ENCODE measurements at regions not wholly inside any gene's neighbourhood (a gene's known extent, or its start where the extent isn't known, plus 50 kb on each side); places are given as distances from the start of the nearest gene placed in this dataset.
"Not testable (repeated sequence)": the region's sequence is repeated elsewhere in the genome, so short reads cannot be mapped to it uniquely, and the experiment has no call there.

DNA sequence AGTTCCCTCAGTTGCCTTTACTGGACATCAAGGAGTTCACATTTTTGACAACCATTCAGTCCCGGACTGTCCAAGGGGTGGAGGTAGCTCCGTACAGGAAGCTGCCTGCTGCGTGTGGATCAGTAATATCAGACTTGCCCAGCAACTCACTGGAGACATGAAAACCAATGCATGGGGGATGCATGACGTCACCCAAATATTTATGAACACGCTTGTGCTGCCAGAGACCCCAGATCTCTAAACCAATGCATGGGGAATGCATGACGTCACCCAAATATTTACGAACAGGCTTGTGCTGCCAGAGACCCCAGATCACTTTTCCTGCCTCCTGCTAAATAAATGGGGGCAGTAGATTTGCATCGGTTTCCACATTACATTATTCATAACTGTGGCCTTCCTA is 2137.4 kb upstream of the DEFB115 start:
- DNase-seq, result not testable (repeated sequence)

DNA sequence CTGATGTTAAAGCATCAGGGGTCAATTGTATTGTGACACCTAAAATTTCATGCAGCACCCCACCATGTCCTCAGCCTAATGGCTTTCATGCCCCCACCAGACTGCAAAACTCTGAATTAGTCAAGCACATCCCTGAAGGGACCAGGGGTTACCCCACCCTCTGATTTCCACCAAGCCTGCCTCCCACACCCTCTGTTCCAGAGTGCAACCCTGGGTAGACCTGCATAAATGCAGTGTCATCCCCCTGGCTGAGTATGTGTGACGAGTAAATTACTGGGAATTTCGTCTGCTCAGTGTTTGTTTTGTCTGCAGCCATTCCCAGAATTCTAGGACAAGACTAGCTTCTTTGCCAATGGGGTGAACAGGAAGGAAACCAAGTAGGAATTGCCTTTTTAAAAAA is 2136.9 kb upstream of the DEFB115 start:
- DNase-seq, result not testable (repeated sequence)

DNA sequence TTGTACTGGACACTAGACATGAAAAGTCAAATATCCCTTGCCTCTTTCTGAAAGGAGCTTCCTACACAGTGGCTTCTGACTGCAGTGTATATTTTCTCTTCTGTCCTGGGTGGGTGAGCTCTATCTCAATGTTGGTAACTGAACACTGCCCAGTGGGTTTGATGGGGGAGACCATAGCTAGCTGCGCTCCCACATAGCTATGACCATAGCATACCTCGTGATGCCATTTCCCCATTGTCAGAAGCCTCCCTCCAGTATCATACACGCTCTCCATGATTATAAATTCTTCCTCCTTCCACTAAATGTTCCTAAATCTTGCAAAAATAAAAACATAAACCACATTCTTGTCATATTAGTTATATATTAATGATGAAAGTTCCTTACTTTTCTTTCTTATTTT is 2134.7 kb upstream of the DEFB115 start:
- DNase-seq, result not testable (repeated sequence)

DNA sequence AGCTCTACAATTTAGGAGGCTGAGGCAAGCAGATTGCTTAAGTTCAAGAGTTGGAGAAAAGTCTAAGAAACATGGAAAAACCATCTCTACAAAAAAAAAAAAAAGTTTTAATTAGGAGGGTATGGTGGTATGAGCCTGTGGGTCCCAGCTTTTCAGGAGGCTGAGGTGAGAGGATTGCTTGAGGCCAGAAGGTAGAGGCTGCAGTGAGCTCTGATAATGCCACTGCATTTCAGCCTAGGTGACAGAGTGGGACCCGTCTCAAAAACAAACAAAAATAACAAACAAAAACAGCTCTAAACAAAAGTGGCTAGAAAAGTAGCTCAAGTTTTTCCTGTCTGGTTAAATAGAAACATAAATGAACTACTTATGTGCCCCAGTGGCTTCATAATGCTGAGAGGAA is 2133.6 kb upstream of the DEFB115 start:
- no peak for DNase-seq
